Stomach (tissue), 8 donors: ENCODE measurements at regions not wholly inside any gene's neighbourhood (a gene's known extent, or its start where the extent isn't known, plus 50 kb on each side); places are given as distances from the start of the nearest gene placed in this dataset.
"Not testable (repeated sequence)": the region's sequence is repeated elsewhere in the genome, so short reads cannot be mapped to it uniquely, and the experiment has no call there.

Source experiments
- DNase-seq, 2 donors: peaks; one replicate each; pipeline versions ENCODE4 v3.0.0 to v3.0.0-alpha.2; 2013 to 2019
- H3K27ac ChIP-seq, 5 donors: fragments of 200-600 bp in 4 of 5; sonication (generic) in 4 of 5; one replicate each; pipeline ENCODE4 v1.5.1; 2013 to 2019; ENCODE audit warnings: mild to moderate bottlenecking in 1 of 5, moderate library complexity in 1 of 5
- H3K27me3 ChIP-seq, 3 donors: fragments of 200-600 bp; sonication (generic); one replicate each; pipeline ENCODE4 v1.5.1; 2017 to 2019; ENCODE audit warnings: mixed run types in 1 of 3
- H3K36me3 ChIP-seq, 4 donors: fragments of 200-600 bp; sonication (generic); 1 replicate in 3 of 4; 2 replicates in 1 of 4; pipeline ENCODE4 v1.5.1; 2016 to 2019
- H3K4me1 ChIP-seq, 4 donors: fragments of 200-600 bp; sonication (generic); one replicate each; pipeline ENCODE4 v1.5.1; 2016 to 2019
- H3K4me3 ChIP-seq, 4 donors: fragments of 200-600 bp; sonication (generic) in 3 of 4; one replicate each; pipeline ENCODE4 v1.5.1; 2016 to 2019; ENCODE audit warnings: mild to moderate bottlenecking in 1 of 4
- H3K9me3 ChIP-seq, 4 donors: fragments of 200-600 bp; sonication (generic); one replicate each; pipeline ENCODE4 v1.5.1; 2016 to 2019
- EP300 ChIP-seq: sonication (generic); formaldehyde crosslinking; IDR thresholded peaks from one replicate; pipeline ENCODE4 v1.6.1; 2017; ENCODE audit warnings: antibody characterized with exemption
- POLR2A ChIP-seq, 4 donors: fragments of 450-650 bp; IDR thresholded peaks; one replicate each; pipeline ENCODE4 v1.6.1; 2016; ENCODE audit warnings: antibody characterized with exemption in 4 of 4, control low read depth in 2 of 4, mild to moderate bottlenecking in 1 of 4, moderate library complexity in 1 of 4
- POLR2AphosphoS5 ChIP-seq, 3 donors: sonication (generic); formaldehyde crosslinking; IDR thresholded peaks; one replicate each; pipeline ENCODE4 v1.6.1; 2016; ENCODE audit warnings: antibody characterized with exemption in 3 of 3
- WGBS, 5 donors: extraction: QIAGEN DNeasy Blood & Tissue Kit in 3 of 5; methylation state at CpG; one replicate each; pipeline versions ENCODE4 v1.1.5 to v1.1.7; 2013 to 2018; 5-methylcytosine and 5-hydroxymethylcytosine counted together
- intact Hi-C: fragments of 100-400 bp; cut with DNase I; formaldehyde crosslinking; loops from one replicate; pipeline ENCODE4 v1.15.1; 2023; ENCODE audit warnings: low total_unique reads
- TF ChIP-seq, protein P1 (sequence below), 7 experiments: fragments of 450-650 bp in 4 of 7; fragments of 200-600 bp in 3 of 7; sonication (generic) in 3 of 7; IDR thresholded peaks; one replicate each; pipeline ENCODE4 v1.5.1; 2016 to 2019; ENCODE audit warnings: antibody characterized with exemption in 7 of 7, control low read depth in 2 of 7, mild to moderate bottlenecking in 1 of 7
- donor health status: healthy with polysubstance abuse.
- donor health status: Bipolar disorder and iron deficiency.
- donor health status: healthy.

DNA sequence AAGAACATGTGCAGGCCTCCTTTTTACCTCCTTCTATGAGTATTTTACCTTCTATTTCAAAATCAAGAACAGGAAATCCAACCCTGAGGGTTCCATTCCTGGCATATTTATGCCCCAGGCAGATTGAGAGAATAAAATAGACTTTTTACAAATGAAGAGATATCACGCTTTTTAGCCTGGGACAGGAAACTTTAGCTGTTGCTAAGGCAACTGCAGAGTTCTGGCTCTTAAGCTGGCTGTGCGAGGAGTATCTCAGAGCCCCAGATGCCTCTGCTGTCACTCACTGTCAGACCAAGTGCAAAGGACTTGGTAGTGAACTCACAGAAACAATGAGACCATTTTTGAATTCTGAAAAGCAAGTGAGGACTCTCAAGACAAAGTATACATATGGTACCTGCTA, 69.5 kb upstream of the HSPB3 start:
- WGBS, 5 donors, result 82 to 85% (median 83%) methylated on average over 2 of the region's 2 CpGs
- no peak overlapping the region for H3K27ac ChIP-seq

DNA sequence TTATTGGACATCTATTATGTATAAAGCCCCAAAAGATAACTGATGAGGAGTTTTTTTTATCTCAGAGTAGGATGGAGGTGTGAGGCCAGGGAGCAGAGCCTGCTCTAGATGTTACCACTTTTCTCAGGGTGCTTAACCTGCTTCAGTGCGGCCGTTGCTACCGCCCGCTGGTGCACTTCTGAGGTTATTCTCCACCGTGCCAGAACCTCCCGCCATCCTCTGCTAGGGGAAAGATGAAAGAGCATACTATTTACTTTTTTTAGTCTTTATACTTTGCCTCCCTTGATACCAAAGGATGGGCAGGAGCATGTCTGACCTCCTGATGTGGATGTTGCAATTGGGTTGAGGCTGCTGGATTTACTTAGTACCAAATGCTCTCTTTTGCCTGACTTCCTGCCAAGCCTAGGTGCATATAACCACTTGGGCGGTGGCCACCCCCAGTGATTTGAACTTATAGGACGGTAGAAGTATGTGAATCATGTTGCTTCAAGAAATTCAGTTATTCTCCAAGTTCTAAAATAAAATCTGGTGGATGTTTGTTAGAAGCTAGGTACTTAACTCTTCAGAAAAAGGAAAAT, 71.1 kb upstream of the HSPB3 start:
- TF ChIP-seq POLR2AphosphoS5 (IDR thresholded peaks at IDR 0.05), result no peak
- TF ChIP-seq EP300, result no peak
- TF ChIP-seq POLR2A (IDR thresholded peaks at IDR 0.05), result no peak
- TF ChIP-seq, protein P1, sequence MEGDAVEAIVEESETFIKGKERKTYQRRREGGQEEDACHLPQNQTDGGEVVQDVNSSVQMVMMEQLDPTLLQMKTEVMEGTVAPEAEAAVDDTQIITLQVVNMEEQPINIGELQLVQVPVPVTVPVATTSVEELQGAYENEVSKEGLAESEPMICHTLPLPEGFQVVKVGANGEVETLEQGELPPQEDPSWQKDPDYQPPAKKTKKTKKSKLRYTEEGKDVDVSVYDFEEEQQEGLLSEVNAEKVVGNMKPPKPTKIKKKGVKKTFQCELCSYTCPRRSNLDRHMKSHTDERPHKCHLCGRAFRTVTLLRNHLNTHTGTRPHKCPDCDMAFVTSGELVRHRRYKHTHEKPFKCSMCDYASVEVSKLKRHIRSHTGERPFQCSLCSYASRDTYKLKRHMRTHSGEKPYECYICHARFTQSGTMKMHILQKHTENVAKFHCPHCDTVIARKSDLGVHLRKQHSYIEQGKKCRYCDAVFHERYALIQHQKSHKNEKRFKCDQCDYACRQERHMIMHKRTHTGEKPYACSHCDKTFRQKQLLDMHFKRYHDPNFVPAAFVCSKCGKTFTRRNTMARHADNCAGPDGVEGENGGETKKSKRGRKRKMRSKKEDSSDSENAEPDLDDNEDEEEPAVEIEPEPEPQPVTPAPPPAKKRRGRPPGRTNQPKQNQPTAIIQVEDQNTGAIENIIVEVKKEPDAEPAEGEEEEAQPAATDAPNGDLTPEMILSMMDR (IDR thresholded peaks at IDR 0.05), result no peak
- Histone ChIP-seq H3K4me1 (peaks cover 0 to 12% (median 0%) of the 10 kb centered on the region in 4 donors), H3K9me3 (no peaks in the 10 kb centered on the region), H3K4me3 (no peak overlapping the region), H3K27me3 (no peaks in the 10 kb centered on the region), H3K36me3 (no peaks in the 10 kb centered on the region), H3K27ac (no peak overlapping the region)
- intact Hi-C loops, result no loop called here
- WGBS, 5 donors, result 77 to 89% (median 86%) methylated on average over 8 of the region's 8 CpGs
- DNase-seq, result no peak

More for the DNA sequence above, 69.5 kb upstream of the HSPB3 start:
- Histone ChIP-seq H3K9me3 (no peaks in the 10 kb centered on the region), H3K36me3 (no peaks in the 10 kb centered on the region), H3K4me1 (peaks cover 0 to 12% (median 0%) of the 10 kb centered on the region in 4 donors), H3K4me3 (no peak overlapping the region), H3K27me3 (no peaks in the 10 kb centered on the region)
- intact Hi-C loops, result no loop called here
- TF ChIP-seq POLR2AphosphoS5 (IDR thresholded peaks at IDR 0.05) (no peak), EP300 (no peak), POLR2A (IDR thresholded peaks at IDR 0.05) (no peak)
- TF ChIP-seq, protein P1 (IDR thresholded peaks at IDR 0.05), result no peak
- no peak for DNase-seq

DNA sequence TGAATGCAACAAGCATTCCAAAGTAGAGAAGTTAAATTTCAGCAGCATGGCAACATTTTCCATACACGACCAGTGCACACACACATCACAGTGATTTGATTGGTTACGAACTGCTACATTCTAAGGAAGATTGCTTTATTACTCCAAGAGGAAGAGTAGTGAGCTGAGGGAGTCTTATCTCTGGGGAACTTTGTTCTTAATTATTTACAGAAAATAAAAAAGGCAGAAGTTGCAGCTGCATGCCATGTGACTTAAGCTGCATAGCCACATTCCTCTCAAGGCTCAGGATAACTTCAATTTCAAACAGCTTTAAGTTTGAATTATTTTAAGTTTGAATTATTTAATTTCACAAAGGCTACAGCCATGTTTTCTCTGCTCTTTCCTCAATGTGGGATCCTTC, 71.6 kb upstream of the HSPB3 start:
- no peak overlapping the region for H3K4me3 ChIP-seq
- WGBS, 5 donors, result 30 to 46% (median 39%) methylated on average over 2 of the region's 2 CpGs
- H3K27ac ChIP-seq, result no peak overlapping the region
- TF ChIP-seq POLR2A (IDR thresholded peaks at IDR 0.05) (no peak), EP300 (no peak), POLR2AphosphoS5 (IDR thresholded peaks at IDR 0.05) (no peak)
- TF ChIP-seq, protein P1 (IDR thresholded peaks at IDR 0.05), result no peak
- intact Hi-C loops, result no loop called here
- H3K36me3 ChIP-seq, result no peaks in the 10 kb centered on the region
- DNase-seq, result no peak
- no peaks in the 10 kb centered on the region for H3K9me3 ChIP-seq
- H3K4me1 ChIP-seq, result peaks cover 0 to 12% (median 0%) of the 10 kb centered on the region in 4 donors
- H3K27me3 ChIP-seq, result no peaks in the 10 kb centered on the region

DNA sequence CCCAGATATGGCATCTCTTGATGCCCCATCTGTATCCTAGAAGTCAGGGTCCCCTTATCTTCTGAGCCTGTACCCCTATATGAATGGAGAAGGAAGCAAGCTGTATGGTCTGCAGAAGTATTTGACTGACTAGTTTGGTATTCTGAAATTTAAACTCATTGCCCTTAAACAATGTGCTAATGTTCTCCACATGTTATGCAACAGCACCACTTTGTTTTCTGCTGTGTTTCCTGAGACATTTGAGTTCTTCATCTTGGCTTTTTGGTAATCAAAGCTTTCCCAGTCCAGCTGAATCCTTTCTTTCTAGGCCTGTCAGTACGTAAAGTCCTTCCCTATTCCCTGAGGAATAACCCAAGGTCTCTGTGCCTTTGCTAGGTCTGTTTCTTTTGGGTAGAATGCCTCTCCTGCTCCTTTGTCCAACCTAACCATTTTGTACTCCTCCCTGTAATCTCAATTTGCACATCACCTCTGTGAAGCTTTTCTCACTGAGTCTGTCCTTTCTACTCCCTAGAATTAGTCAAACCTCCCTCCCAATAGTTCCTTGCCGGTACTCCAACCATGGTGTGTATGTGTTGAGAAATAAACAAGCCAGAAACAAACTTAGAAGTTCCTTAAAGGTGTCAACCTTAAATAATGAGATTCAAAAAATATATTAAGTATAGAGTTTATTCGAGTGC, 72.1 kb upstream of the HSPB3 start:
- 62 to 84% (median 76%) methylated on average over 3 of the region's 3 CpGs for WGBS, 5 donors
- no peaks in the 10 kb centered on the region for H3K36me3 ChIP-seq
- H3K4me1 ChIP-seq, result peaks cover 0 to 12% (median 0%) of the 10 kb centered on the region in 4 donors
- H3K27ac ChIP-seq, result no peak overlapping the region
- H3K9me3 ChIP-seq, result no peaks in the 10 kb centered on the region
- TF ChIP-seq POLR2AphosphoS5 (IDR thresholded peaks at IDR 0.05) (no peak), POLR2A (IDR thresholded peaks at IDR 0.05) (no peak), EP300 (no peak)
- TF ChIP-seq, protein P1 (IDR thresholded peaks at IDR 0.05), result no peak
- no peak for DNase-seq
- no peak overlapping the region for H3K4me3 ChIP-seq
- intact Hi-C loops, result no loop called here
- H3K27me3 ChIP-seq, result no peaks in the 10 kb centered on the region

DNA sequence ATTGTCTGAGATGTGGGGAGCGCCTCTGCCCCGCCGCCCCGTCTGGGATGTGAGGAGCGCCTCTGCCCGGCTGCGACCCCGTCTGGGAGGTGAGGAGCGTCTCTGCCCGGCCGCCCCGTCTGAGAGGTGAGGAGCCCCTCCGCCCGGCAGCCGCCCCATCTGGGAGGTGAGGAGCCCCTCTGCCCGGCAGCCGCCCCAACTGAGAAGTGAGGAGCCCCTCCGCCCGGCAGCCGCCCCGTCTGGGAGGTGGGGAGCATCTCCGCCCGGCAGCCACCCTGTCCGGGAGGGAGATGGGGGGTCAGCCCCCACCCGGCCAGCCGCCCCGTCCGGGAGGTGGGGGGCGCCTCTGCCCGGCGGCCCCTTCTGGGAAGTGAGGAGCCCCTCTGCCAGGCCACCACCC, 70.9 kb upstream of the ARL15 start:
- WGBS, 5 donors, result 89 to 100% (median 93%) methylated on average over 2 to 22 of the region's 31 CpGs
- DNase-seq, intact Hi-C loops, H3K4me3 ChIP-seq, H3K27ac ChIP-seq, H3K27me3 ChIP-seq, H3K36me3 ChIP-seq, H3K9me3 ChIP-seq: not testable (repeated sequence)
- peaks cover 0 to 12% (median 0%) of the 10 kb centered on the region in 4 donors for H3K4me1 ChIP-seq
